ENCODE measurements at regions not wholly inside any gene's neighbourhood (a gene's known extent, or its start where the extent isn't known, plus 50 kb on each side); places are given as distances from the start of the nearest gene placed in this dataset.
"Not testable (repeated sequence)": the region's sequence is repeated elsewhere in the genome, so short reads cannot be mapped to it uniquely, and the experiment has no call there.

DNA sequence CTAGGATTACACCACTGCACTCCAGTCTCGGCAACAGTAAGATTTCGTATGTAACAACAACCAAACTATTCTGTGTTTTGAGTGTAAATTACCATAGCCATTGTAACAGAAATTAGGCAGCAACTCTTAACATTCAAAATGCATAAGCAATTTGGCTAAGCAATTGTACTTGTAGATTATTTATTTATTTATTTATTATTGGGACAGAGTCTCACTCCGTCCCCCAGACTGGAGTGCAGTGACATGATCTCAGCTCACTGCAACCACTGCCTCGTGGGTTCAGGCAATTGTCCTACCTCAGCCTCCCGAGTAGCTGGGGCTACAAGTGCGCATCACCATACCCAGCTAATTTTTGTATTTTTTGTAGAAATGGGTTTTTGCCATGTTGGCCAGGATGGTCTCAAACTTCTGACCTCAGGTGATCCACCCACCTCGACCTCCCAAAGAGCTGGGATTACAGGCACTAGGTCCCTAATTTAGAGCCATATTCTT, 1507.1 kb upstream of the TPTE start:
- TF ChIP-seq, protein P1, sequence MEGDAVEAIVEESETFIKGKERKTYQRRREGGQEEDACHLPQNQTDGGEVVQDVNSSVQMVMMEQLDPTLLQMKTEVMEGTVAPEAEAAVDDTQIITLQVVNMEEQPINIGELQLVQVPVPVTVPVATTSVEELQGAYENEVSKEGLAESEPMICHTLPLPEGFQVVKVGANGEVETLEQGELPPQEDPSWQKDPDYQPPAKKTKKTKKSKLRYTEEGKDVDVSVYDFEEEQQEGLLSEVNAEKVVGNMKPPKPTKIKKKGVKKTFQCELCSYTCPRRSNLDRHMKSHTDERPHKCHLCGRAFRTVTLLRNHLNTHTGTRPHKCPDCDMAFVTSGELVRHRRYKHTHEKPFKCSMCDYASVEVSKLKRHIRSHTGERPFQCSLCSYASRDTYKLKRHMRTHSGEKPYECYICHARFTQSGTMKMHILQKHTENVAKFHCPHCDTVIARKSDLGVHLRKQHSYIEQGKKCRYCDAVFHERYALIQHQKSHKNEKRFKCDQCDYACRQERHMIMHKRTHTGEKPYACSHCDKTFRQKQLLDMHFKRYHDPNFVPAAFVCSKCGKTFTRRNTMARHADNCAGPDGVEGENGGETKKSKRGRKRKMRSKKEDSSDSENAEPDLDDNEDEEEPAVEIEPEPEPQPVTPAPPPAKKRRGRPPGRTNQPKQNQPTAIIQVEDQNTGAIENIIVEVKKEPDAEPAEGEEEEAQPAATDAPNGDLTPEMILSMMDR (IDR thresholded peaks at IDR 0.05; ENCODE audit: poor library complexity): not testable (repeated sequence)
- TF ChIP-seq EZH2 (IDR thresholded peaks at IDR 0.05; ENCODE audit: borderline replicate concordance); EZH2phosphoT487 (IDR thresholded peaks at IDR 0.05; ENCODE audit: low read depth, severe bottlenecking, unreplicated experiment): not testable (repeated sequence)
